K562 (cell line): ENCODE measurements at regions not wholly inside any gene's neighbourhood (a gene's known extent, or its start where the extent isn't known, plus 50 kb on each side); places are given as distances from the start of the nearest gene placed in this dataset.

Experiments
- KAT7 ChIP-seq: sonication (generic); formaldehyde crosslinking; IDR thresholded peaks from 2 replicates; pipeline ENCODE4 v1.8.0; 2022; ENCODE audit warnings: missing genetic modification reagents, mild to moderate bottlenecking, borderline replicate concordance
- MAFF ChIP-seq: IDR thresholded peaks from 2 replicates; pipeline ENCODE4 v1.6.1; 2012; ENCODE audit warnings: low read length, improper control_type of control experiment
- MCM7 ChIP-seq, 2 experiments: fragments of 450-650 bp; IDR thresholded peaks; 2 replicates each; pipeline ENCODE4 v1.6.1; 2016 to 2018
- MEIS2 ChIP-seq: fragments of 450-650 bp; IDR thresholded peaks from 2 replicates; pipeline ENCODE4 v1.6.1; 2014; ENCODE audit warnings: mild to moderate bottlenecking; ENCODE audit not compliant: partially characterized antibody
- PCBP1 ChIP-seq: fragments of 200-400 bp; formaldehyde crosslinking; IDR thresholded peaks from 2 replicates; pipeline ENCODE4 v1.6.1; 2018; ENCODE audit warnings: mild to moderate bottlenecking, low read depth, low read length; ENCODE audit not compliant: poor library complexity, severe bottlenecking
- RBBP5 ChIP-seq: fragments of 200-600 bp; sonication (generic); IDR thresholded peaks from 2 replicates; pipeline ENCODE4 v1.6.1; 2012; ENCODE audit warnings: borderline replicate concordance, mild to moderate bottlenecking, low read length, control low read depth, inconsistent platforms; ENCODE audit not compliant: insufficient read depth, poor library complexity, severe bottlenecking
- TAF1 ChIP-seq: IDR thresholded peaks from 2 replicates; pipeline ENCODE4 v1.6.1; 2011; ENCODE audit warnings: mild to moderate bottlenecking, low read length, moderate library complexity; ENCODE audit not compliant: insufficient read depth, control insufficient read depth, severe bottlenecking; ENCODE audit errors: extremely low read depth
- TAL1 ChIP-seq: fragments of 450-650 bp; IDR thresholded peaks from 2 replicates; pipeline ENCODE4 v1.6.1; 2016; ENCODE audit warnings: mild to moderate bottlenecking
- ZFP30 ChIP-seq: fragments of 250-450 bp; sonication (Bioruptor Pico); IDR thresholded peaks from 2 replicates; pipeline ENCODE4 v1.8.0; 2022; ENCODE audit warnings: moderate library complexity, mild to moderate bottlenecking, inconsistent platforms, borderline replicate concordance
- ZNF311 ChIP-seq: fragments of 250-450 bp; sonication (Bioruptor Pico); IDR thresholded peaks from 2 replicates; pipeline ENCODE4 v1.4.0; 2020; ENCODE audit warnings: mild to moderate bottlenecking, moderate library complexity
- TF ChIP-seq, protein P1 (sequence below): fragments of 250-450 bp; sonication (Bioruptor Pico); IDR thresholded peaks from 2 replicates; pipeline ENCODE4 v1.5.0; 2021
- TF ChIP-seq, protein P2 (sequence below): fragments of 250-450 bp; sonication (Bioruptor Pico); IDR thresholded peaks from 2 replicates; pipeline ENCODE4 v1.4.0; 2020
- TF ChIP-seq, protein P3 (sequence below): fragments of 450-650 bp; IDR thresholded peaks from 2 replicates; pipeline ENCODE4 v1.6.1; 2016
- TF ChIP-seq, protein P4 (sequence below): fragments of 200-800 bp; sonication (Bioruptor generic); IDR thresholded peaks from 2 replicates; pipeline ENCODE4 v1.6.1; 2016; ENCODE audit warnings: missing genetic modification characterization, missing compliant biosample characterization

DNA sequence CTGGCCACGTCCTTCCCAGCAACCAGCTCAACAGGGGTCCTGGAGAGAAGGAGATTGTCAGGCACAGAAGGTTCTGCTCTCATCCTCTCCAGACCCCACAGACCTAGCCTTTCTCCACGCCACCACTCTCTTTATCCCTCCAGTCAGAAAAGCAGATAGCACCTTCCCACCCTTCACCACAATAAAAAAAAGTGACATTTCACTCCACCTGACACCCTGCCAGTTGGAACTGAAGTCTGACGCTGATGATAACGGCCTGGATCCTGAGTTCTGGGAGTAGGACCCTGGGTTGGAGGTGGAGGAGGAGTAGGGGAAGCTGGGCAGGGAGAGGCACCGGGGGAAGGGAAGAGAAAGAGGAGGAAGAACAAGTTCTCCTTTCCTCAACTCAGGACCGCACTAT, 127.5 kb upstream of the ANO1 start (continued):
- TF ChIP-seq, protein P1, sequence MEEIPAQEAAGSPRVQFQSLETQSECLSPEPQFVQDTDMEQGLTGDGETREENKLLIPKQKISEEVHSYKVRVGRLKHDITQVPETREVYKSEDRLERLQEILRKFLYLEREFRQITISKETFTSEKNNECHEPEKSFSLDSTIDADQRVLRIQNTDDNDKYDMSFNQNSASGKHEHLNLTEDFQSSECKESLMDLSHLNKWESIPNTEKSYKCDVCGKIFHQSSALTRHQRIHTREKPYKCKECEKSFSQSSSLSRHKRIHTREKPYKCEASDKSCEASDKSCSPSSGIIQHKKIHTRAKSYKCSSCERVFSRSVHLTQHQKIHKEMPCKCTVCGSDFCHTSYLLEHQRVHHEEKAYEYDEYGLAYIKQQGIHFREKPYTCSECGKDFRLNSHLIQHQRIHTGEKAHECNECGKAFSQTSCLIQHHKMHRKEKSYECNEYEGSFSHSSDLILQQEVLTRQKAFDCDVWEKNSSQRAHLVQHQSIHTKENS (CRISPR knock-in tag), result no peak
- no peak for TF ChIP-seq ZNF311
- peak; percentile 75 for TF ChIP-seq TAL1
- TF ChIP-seq TAF1, result no peak
- TF ChIP-seq MCM7 (IDR thresholded peaks at IDR 0.05), result no peak
- TF ChIP-seq, protein P2, sequence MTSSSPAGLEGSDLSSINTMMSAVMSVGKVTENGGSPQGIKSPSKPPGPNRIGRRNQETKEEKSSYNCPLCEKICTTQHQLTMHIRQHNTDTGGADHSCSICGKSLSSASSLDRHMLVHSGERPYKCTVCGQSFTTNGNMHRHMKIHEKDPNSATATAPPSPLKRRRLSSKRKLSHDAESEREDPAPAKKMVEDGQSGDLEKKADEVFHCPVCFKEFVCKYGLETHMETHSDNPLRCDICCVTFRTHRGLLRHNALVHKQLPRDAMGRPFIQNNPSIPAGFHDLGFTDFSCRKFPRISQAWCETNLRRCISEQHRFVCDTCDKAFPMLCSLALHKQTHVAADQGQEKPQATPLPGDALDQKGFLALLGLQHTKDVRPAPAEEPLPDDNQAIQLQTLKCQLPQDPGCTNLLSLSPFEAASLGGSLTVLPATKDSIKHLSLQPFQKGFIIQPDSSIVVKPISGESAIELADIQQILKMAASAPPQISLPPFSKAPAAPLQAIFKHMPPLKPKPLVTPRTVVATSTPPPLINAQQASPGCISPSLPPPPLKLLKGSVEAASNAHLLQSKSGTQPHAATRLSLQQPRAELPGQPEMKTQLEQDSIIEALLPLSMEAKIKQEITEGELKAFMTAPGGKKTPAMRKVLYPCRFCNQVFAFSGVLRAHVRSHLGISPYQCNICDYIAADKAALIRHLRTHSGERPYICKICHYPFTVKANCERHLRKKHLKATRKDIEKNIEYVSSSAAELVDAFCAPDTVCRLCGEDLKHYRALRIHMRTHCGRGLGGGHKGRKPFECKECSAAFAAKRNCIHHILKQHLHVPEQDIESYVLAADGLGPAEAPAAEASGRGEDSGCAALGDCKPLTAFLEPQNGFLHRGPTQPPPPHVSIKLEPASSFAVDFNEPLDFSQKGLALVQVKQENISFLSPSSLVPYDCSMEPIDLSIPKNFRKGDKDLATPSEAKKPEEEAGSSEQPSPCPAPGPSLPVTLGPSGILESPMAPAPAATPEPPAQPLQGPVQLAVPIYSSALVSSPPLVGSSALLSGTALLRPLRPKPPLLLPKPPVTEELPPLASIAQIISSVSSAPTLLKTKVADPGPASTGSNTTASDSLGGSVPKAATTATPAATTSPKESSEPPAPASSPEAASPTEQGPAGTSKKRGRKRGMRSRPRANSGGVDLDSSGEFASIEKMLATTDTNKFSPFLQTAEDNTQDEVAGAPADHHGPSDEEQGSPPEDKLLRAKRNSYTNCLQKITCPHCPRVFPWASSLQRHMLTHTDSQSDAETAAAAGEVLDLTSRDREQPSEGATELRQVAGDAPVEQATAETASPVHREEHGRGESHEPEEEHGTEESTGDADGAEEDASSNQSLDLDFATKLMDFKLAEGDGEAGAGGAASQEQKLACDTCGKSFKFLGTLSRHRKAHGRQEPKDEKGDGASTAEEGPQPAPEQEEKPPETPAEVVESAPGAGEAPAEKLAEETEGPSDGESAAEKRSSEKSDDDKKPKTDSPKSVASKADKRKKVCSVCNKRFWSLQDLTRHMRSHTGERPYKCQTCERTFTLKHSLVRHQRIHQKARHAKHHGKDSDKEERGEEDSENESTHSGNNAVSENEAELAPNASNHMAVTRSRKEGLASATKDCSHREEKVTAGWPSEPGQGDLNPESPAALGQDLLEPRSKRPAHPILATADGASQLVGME (CRISPR knock-in tag), result no peak
- TF ChIP-seq, protein P3, sequence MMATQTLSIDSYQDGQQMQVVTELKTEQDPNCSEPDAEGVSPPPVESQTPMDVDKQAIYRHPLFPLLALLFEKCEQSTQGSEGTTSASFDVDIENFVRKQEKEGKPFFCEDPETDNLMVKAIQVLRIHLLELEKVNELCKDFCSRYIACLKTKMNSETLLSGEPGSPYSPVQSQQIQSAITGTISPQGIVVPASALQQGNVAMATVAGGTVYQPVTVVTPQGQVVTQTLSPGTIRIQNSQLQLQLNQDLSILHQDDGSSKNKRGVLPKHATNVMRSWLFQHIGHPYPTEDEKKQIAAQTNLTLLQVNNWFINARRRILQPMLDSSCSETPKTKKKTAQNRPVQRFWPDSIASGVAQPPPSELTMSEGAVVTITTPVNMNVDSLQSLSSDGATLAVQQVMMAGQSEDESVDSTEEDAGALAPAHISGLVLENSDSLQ, result peak; percentile 62
- TF ChIP-seq RBBP5, result no peak
- TF ChIP-seq, protein P4, sequence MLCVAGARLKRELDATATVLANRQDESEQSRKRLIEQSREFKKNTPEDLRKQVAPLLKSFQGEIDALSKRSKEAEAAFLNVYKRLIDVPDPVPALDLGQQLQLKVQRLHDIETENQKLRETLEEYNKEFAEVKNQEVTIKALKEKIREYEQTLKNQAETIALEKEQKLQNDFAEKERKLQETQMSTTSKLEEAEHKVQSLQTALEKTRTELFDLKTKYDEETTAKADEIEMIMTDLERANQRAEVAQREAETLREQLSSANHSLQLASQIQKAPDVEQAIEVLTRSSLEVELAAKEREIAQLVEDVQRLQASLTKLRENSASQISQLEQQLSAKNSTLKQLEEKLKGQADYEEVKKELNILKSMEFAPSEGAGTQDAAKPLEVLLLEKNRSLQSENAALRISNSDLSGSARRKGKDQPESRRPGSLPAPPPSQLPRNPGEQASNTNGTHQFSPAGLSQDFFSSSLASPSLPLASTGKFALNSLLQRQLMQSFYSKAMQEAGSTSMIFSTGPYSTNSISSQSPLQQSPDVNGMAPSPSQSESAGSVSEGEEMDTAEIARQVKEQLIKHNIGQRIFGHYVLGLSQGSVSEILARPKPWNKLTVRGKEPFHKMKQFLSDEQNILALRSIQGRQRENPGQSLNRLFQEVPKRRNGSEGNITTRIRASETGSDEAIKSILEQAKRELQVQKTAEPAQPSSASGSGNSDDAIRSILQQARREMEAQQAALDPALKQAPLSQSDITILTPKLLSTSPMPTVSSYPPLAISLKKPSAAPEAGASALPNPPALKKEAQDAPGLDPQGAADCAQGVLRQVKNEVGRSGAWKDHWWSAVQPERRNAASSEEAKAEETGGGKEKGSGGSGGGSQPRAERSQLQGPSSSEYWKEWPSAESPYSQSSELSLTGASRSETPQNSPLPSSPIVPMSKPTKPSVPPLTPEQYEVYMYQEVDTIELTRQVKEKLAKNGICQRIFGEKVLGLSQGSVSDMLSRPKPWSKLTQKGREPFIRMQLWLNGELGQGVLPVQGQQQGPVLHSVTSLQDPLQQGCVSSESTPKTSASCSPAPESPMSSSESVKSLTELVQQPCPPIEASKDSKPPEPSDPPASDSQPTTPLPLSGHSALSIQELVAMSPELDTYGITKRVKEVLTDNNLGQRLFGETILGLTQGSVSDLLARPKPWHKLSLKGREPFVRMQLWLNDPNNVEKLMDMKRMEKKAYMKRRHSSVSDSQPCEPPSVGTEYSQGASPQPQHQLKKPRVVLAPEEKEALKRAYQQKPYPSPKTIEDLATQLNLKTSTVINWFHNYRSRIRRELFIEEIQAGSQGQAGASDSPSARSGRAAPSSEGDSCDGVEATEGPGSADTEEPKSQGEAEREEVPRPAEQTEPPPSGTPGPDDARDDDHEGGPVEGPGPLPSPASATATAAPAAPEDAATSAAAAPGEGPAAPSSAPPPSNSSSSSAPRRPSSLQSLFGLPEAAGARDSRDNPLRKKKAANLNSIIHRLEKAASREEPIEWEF, result no peak
- TF ChIP-seq MAFF, result 0 out of 2 replicates have a peak, but pooled peaks have one; percentile 40
- TF ChIP-seq MEIS2, result peak; percentile 27
- peak; percentile 56; the same call in 1 of the 2 replicates for TF ChIP-seq KAT7 (CRISPR knock-in tag)
- no peak for TF ChIP-seq PCBP1
- no peak for TF ChIP-seq ZFP30 (CRISPR knock-in tag)
